H1 (cell line): ENCODE measurements at regions not wholly inside any gene's neighbourhood (a gene's known extent, or its start where the extent isn't known, plus 50 kb on each side); places are given as distances from the start of the nearest gene placed in this dataset.

Source experiments
- CTCF ChIA-PET: fragments of 300-600 bp; sonication (Branson Sonifier 250); formaldehyde crosslinking; loops from one replicate; lab custom pipeline; 2021; ENCODE audit not compliant: partially characterized antibody; lab: Charles Lee
- POLR2A ChIA-PET: fragments of 300-600 bp; sonication (Branson Sonifier 250); formaldehyde crosslinking; loops from one replicate; lab custom pipeline; 2021; ENCODE audit warnings: inconsistent platforms; ENCODE audit not compliant: partially characterized antibody; lab: Charles Lee
- DNase-seq, 2 experiments: peaks; one replicate each; pipeline versions ENCODE4 v3.0.0 to v3.0.0-alpha.2; 2010 to 2022; ENCODE audit warnings: low spot score in 2 of 2, low read depth in 1 of 2, mixed read lengths in 1 of 2
- FAIRE-seq: peaks from 2 replicates; lab custom pipeline; 2011; peaks lifted over from hg19 to GRCh38; lab: Jason Lieb, UNC
- H2AFZ ChIP-seq: 2 replicates; pipeline ENCODE4 v1.8.1; 2012; ENCODE audit warnings: low read length, inconsistent platforms
- H2AK5ac ChIP-seq: 2 replicates; pipeline ENCODE4 v1.6.1; 2013; ENCODE audit warnings: low read depth, low read length
- H2BK120ac ChIP-seq: replicated peaks from 2 replicates; pipeline ENCODE3; 2013; ENCODE audit warnings: low read depth, low read length, inconsistent platforms
- H2BK12ac ChIP-seq: 2 replicates; pipeline ENCODE4 v1.6.1; 2013; ENCODE audit warnings: low read depth, low read length
- H2BK15ac ChIP-seq: 2 replicates; pipeline ENCODE4 v1.6.1; 2013; ENCODE audit warnings: low read length
- H2BK20ac ChIP-seq: 2 replicates; pipeline ENCODE4 v1.6.1; 2013; ENCODE audit warnings: low read length
- H2BK5ac ChIP-seq: 2 replicates; pipeline ENCODE4 v1.6.1; 2013; ENCODE audit warnings: low read depth, low read length
- H3K14ac ChIP-seq: 2 replicates; pipeline ENCODE4 v1.6.1; 2013; ENCODE audit warnings: inconsistent platforms; ENCODE audit not compliant: insufficient read length
- H3K18ac ChIP-seq: 2 replicates; pipeline ENCODE4 v1.6.1; 2013; ENCODE audit warnings: low read length; ENCODE audit errors: extremely low read depth
- H3K23ac ChIP-seq: 2 replicates; pipeline ENCODE4 v1.6.1; 2013; ENCODE audit warnings: inconsistent platforms; ENCODE audit not compliant: insufficient read length
- H3K23me2 ChIP-seq: 2 replicates; pipeline ENCODE4 v1.6.1; 2013; ENCODE audit warnings: low read depth, low read length
- H3K27ac ChIP-seq: 2 replicates; pipeline ENCODE4 v1.6.1; 2011; ENCODE audit warnings: low read depth, low read length, inconsistent platforms
- H3K27me3 ChIP-seq, 4 experiments: replicated peaks in 1 of 4; 1 replicate in 1 of 4; 2 replicates in 3 of 4; pipeline versions ENCODE4 v1.6.1 to v1.8.1; 2011 to 2013; ENCODE audit warnings: low read length in 3 of 4, mild to moderate bottlenecking in 3 of 4, inconsistent platforms in 2 of 4, mixed read lengths in 2 of 4, moderate library complexity in 1 of 4; ENCODE audit not compliant: control insufficient read depth in 3 of 4, insufficient read depth in 3 of 4; ENCODE audit errors: extremely low read depth in 1 of 4
- H3K36me3 ChIP-seq, 4 experiments: 2 replicates each; pipeline versions ENCODE4 v1.6.1 to v1.8.1; 2011 to 2013; ENCODE audit warnings: mild to moderate bottlenecking in 4 of 4, low read length in 3 of 4, moderate library complexity in 2 of 4, control low read depth in 1 of 4, inconsistent platforms in 1 of 4; ENCODE audit not compliant: insufficient read depth in 4 of 4, control insufficient read depth in 2 of 4
- H3K4ac ChIP-seq: replicated peaks from 2 replicates; pipeline ENCODE3; 2013; ENCODE audit warnings: low read length, low read depth, mixed read lengths, inconsistent platforms; ENCODE audit not compliant: insufficient read length
- H3K4me1 ChIP-seq, 4 experiments: replicated peaks in 1 of 4; 1 replicate in 1 of 4; 2 replicates in 3 of 4; pipeline versions ENCODE4 v1.6.1 to v1.8.1; 2011 to 2013; ENCODE audit warnings: low read length in 3 of 4, inconsistent platforms in 2 of 4, mixed read lengths in 1 of 4; ENCODE audit not compliant: insufficient read depth in 4 of 4, control insufficient read depth in 3 of 4
- H3K4me2 ChIP-seq, 2 experiments: 2 replicates each; pipeline versions ENCODE4 v1.6.1 to v1.8.1; 2011 to 2013; ENCODE audit warnings: low read depth in 2 of 2, low read length in 2 of 2, control low read depth in 1 of 2, inconsistent platforms in 1 of 2, mild to moderate bottlenecking in 1 of 2; ENCODE audit not compliant: insufficient read depth in 1 of 2
- H3K4me3 ChIP-seq, 4 experiments: fragments of 200-600, 300-600 bp in 1 of 4; sonication (generic), shearing (Covaris generic), sonication (Bioruptor Twin) in 1 of 4; 2 replicates each; pipeline versions ENCODE4 v1.5.1 to v1.8.1; 2011 to 2016; ENCODE audit warnings: low read length in 4 of 4, low read depth in 3 of 4, control low read depth in 2 of 4, inconsistent platforms in 2 of 4, mild to moderate bottlenecking in 2 of 4, mixed read lengths in 1 of 4, moderate library complexity in 1 of 4; ENCODE audit not compliant: insufficient read depth in 2 of 4; ENCODE audit errors: extremely low read depth in 1 of 4
- H3K56ac ChIP-seq: replicated peaks from 2 replicates; pipeline ENCODE3; 2013; ENCODE audit warnings: low read depth, mild to moderate bottlenecking, mixed read lengths, low read length, inconsistent platforms; ENCODE audit not compliant: insufficient read length
- H3K79me1 ChIP-seq: 2 replicates; pipeline ENCODE4 v1.6.1; 2013; ENCODE audit warnings: low read depth, low read length, control low read depth
- H3K79me2 ChIP-seq, 2 experiments: 2 replicates each; pipeline versions ENCODE4 v1.6.1 to v1.8.1; 2012 to 2013; ENCODE audit warnings: low read length in 2 of 2, mild to moderate bottlenecking in 2 of 2, inconsistent platforms in 1 of 2; ENCODE audit not compliant: insufficient read depth in 2 of 2, control insufficient read depth in 1 of 2
- H3K9ac ChIP-seq, 4 experiments: replicated peaks in 1 of 4; 1 replicate in 1 of 4; 2 replicates in 3 of 4; pipeline versions ENCODE4 v1.6.1 to v1.8.1; 2011 to 2013; ENCODE audit warnings: low read depth in 3 of 4, low read length in 3 of 4, control low read depth in 2 of 4, mild to moderate bottlenecking in 2 of 4, moderate library complexity in 2 of 4, inconsistent platforms in 1 of 4; ENCODE audit errors: extremely low read depth in 1 of 4
- H3K9me3 ChIP-seq, 2 experiments: 2 replicates each; pipeline versions ENCODE4 v1.6.1 to v1.8.1; 2012 to 2013; ENCODE audit warnings: mild to moderate bottlenecking in 2 of 2, moderate library complexity in 2 of 2, control low read depth in 1 of 2, inconsistent platforms in 1 of 2, low read depth in 1 of 2, low read length in 1 of 2, mixed read lengths in 1 of 2; ENCODE audit not compliant: insufficient read depth in 2 of 2
- H4K20me1 ChIP-seq, 2 experiments: replicated peaks in 1 of 2; 2 replicates each; pipeline versions ENCODE3 to v1.8.1; 2011 to 2013; ENCODE audit warnings: inconsistent platforms in 2 of 2, low read length in 2 of 2, mild to moderate bottlenecking in 1 of 2; ENCODE audit not compliant: insufficient read depth in 2 of 2, control insufficient read depth in 1 of 2
- H4K5ac ChIP-seq: 2 replicates; pipeline ENCODE4 v1.6.1; 2013; ENCODE audit warnings: low read length, low read depth, mixed read lengths, inconsistent platforms; ENCODE audit not compliant: insufficient read length
- H4K8ac ChIP-seq: 2 replicates; pipeline ENCODE4 v1.8.0; 2013; ENCODE audit warnings: mild to moderate bottlenecking, moderate library complexity, low read length, inconsistent platforms; ENCODE audit not compliant: insufficient read depth; ENCODE audit errors: extremely low read depth
- H4K91ac ChIP-seq: replicated peaks from 2 replicates; pipeline ENCODE3; 2013; ENCODE audit warnings: low read length, mixed read lengths, inconsistent platforms; ENCODE audit not compliant: insufficient read length
- TBP ChIP-seq: IDR thresholded peaks from 2 replicates; pipeline ENCODE4 v1.6.1; 2011; ENCODE audit warnings: low read depth, low read length, improper control_type of control experiment
- WGBS, 2 experiments: shearing (Covaris generic) in 1 of 2; methylation state at CpG; one replicate each; pipeline versions ENCODE4 v1.1.6 to v1.1.7; 2013 to 2015; ENCODE audit warnings: low lambda C conversion rate in 2 of 2, mixed read lengths in 2 of 2, inconsistent platforms in 1 of 2, low coverage in 1 of 2, missing lambda C conversion rate in 1 of 2; ENCODE audit not compliant: insufficient replicate concordance in 2 of 2, insufficient coverage in 1 of 2, insufficient read length in 1 of 2; ENCODE audit errors: extremely low coverage in 1 of 2, missing lambda C conversion rate in 1 of 2; 5-methylcytosine and 5-hydroxymethylcytosine counted together

GRCh38 chr4:97142893-97143292 lies 1000.4 kb downstream of the STPG2 start:
- CTCF ChIA-PET = interaction anchor here (0.5 to 1.5 kb wide), 2 partner anchors 10 to 862 kb away, joined by 4 read pairs; no protein-coding TSS in a partner anchor
- DNase-seq = no peak
- H3K27ac ChIP-seq = no peak overlapping the region; the same call in 1 of the 2 replicates
- H3K79me1 ChIP-seq = no peaks in the 10 kb centered on the region
- no peak overlapping the region for H2BK120ac ChIP-seq
- no peaks in the 10 kb centered on the region for H3K27me3 ChIP-seq
- peaks cover 0 to 21% (median 4%) of the 10 kb centered on the region in 4 experiments; a peak in 3 of 8 replicates for H3K36me3 ChIP-seq
- no peaks in the 10 kb centered on the region for H3K23me2 ChIP-seq
- H3K4me1 ChIP-seq = peaks cover 0 to 11% (median 2%) of the 10 kb centered on the region in 4 experiments; a peak in 1 of 7 replicates
- H3K4me3 ChIP-seq = no peak overlapping the region
- H3K18ac ChIP-seq = no peak overlapping the region
- H4K91ac ChIP-seq = no peak overlapping the region
- no peak overlapping the region for H3K4ac ChIP-seq
- no peaks in the 10 kb centered on the region for H3K79me2 ChIP-seq
- H2AFZ ChIP-seq = no peak overlapping the region
- FAIRE-seq = no peak
- no peak overlapping the region for H3K4me2 ChIP-seq
- no peak overlapping the region for H2BK20ac ChIP-seq
- no peak for TF ChIP-seq TBP
- H2BK15ac ChIP-seq = no peak overlapping the region
- H2BK5ac ChIP-seq = no peak overlapping the region
- no peak overlapping the region for H3K14ac ChIP-seq
- no peak overlapping the region for H3K23ac ChIP-seq
- H4K5ac ChIP-seq = no peak overlapping the region
- H3K9me3 ChIP-seq = peaks cover 18 to 19% of the 10 kb centered on the region in 2 experiments
- H3K56ac ChIP-seq = no peak overlapping the region
- no peak overlapping the region for H2AK5ac ChIP-seq
- POLR2A ChIA-PET = no interaction called here
- H3K9ac ChIP-seq = no peak overlapping the region
- no peak overlapping the region for H2BK12ac ChIP-seq
- H4K8ac ChIP-seq = no peak overlapping the region
- H4K20me1 ChIP-seq = no peaks in the 10 kb centered on the region
- 93% methylated on average over 4 of the region's 4 CpGs; no CpG with 5 or more reads in 1 of the 2 experiments for WGBS, 2 experiments
